22Rv1 (cell line): ENCODE measurements at regions not wholly inside any gene's neighbourhood (a gene's known extent, or its start where the extent isn't known, plus 50 kb on each side); places are given as distances from the start of the nearest gene placed in this dataset.
A peak's percentile ranks its signal among the peaks of the same experiment; 100 is the strongest.

Source experiments
- H3K27ac ChIP-seq: fragments of 450-650 bp; 2 replicates; pipeline ENCODE4 v1.5.1; 2017
- ZFX ChIP-seq: fragments of 450-650 bp; IDR thresholded peaks from 2 replicates; pipeline ENCODE4 v1.6.1; 2017; ENCODE audit warnings: antibody characterized with exemption, borderline replicate concordance
- TF ChIP-seq, protein P1 (sequence below): fragments of 450-650 bp; IDR thresholded peaks from 2 replicates; pipeline ENCODE4 v1.5.1; 2017; ENCODE audit warnings: mild to moderate bottlenecking

DNA sequence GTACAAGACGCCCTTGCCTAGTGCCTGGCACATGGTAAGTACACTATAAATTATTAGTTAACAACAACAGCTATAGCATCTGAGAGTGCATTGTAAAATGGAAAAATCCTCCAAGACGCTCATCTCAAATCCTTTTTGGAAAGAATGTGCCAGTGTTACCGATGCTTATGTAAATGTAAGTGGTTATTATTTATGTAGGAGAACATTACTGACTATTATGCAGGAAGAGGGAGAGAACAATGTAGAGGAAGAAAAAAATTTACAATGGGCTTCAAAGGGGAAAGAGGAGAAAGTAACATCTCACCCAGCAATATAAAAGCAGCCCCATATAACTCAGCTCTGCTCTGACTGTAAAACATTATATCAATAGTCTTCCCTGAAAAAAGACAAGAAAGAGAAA, 155.3 kb upstream of the LPP start:
- H3K27ac ChIP-seq: no peak overlapping the region
- TF ChIP-seq, protein P1, sequence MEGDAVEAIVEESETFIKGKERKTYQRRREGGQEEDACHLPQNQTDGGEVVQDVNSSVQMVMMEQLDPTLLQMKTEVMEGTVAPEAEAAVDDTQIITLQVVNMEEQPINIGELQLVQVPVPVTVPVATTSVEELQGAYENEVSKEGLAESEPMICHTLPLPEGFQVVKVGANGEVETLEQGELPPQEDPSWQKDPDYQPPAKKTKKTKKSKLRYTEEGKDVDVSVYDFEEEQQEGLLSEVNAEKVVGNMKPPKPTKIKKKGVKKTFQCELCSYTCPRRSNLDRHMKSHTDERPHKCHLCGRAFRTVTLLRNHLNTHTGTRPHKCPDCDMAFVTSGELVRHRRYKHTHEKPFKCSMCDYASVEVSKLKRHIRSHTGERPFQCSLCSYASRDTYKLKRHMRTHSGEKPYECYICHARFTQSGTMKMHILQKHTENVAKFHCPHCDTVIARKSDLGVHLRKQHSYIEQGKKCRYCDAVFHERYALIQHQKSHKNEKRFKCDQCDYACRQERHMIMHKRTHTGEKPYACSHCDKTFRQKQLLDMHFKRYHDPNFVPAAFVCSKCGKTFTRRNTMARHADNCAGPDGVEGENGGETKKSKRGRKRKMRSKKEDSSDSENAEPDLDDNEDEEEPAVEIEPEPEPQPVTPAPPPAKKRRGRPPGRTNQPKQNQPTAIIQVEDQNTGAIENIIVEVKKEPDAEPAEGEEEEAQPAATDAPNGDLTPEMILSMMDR: no peak
- no peak for TF ChIP-seq ZFX

DNA sequence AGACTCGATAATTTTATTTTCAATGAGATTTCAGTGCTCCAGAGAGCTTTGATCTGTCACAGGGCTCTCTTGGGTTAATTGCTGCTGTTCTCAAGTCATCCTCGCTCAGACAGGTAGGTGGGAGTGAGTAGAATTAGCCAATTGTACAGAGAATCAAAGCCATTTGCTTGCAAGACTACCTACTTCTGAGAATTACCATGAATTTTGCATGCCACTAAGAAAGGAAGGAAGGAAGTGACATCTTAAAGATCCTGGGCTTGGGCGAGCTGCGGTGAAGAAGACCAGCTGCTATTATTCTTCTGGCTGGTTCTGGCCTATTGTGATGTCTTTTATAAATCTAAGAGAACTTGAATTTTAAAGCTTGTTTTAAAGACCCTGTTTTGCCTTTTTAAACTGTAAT, 154.1 kb upstream of the LPP start:
- TF ChIP-seq, protein P1: no peak
- no peak for TF ChIP-seq ZFX
- no peak overlapping the region for H3K27ac ChIP-seq

- no peak for TF ChIP-seq ZFX
- TF ChIP-seq, protein P1: no peak
- H3K27ac ChIP-seq: no peak overlapping the region
Observed at GRCh38 chr3:188000361-188000861, 153.5 kb upstream of the LPP start.

- no peak overlapping the region for H3K27ac ChIP-seq
- TF ChIP-seq, protein P1: no peak
- no peak for TF ChIP-seq ZFX
Observed at GRCh38 chr3:188001093-188001492, 152.9 kb upstream of the LPP start.

DNA sequence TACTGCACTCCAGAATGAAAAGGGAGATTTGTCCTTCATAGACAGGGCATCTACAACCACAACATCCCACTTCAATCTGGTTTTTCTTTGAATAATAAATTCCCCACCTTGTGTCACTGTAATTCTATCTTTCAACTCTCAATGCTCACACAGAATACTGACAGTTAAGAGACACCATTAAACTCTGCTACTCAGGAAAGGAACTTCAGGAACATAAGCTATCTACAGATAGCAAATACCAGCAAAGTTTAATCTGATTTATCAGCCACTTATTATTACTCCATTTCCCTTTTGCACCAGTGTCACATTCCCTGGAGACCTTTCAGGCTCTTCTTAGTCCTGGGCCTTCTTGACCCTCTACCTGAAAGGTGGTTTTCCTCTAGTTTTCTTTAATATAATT, 152.0 kb upstream of the LPP start:
- TF ChIP-seq, protein P1: no peak
- no peak for TF ChIP-seq ZFX
- H3K27ac ChIP-seq: no peak overlapping the region

DNA sequence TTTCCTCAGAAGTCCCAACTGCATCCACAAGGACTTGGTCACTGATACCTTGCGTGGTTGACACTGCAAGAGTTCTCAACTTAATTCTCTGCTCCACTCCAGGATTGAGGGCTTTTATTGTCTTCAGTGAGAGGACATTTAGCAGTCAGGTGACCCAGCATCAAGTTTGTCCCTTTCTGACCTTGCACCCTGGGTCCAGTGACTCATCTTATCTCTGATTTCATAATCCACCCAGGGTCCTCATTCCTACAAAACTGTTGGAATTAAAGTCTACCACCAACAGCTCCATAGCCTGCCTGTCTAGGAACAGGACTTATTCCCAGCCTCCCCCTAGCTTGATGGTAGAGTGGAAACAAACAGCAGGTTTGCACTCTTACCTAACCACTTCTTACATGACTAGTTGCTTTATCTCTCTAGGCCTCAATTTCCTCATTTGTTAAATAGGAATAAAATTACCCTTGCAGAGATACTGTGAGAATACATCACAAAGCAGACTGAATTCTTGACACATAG, 151.3 kb upstream of the LPP start:
- peak overlapping the region; percentile 24; the same call in 1 of the 2 replicates for H3K27ac ChIP-seq
- TF ChIP-seq ZFX: no peak
- TF ChIP-seq, protein P1: no peak

GRCh38 chr3:188003188-188004171, 150.5 kb upstream of the LPP start:
- TF ChIP-seq, protein P1: no peak
- peak overlapping the region; percentile 24 for H3K27ac ChIP-seq
